Stimulated activated CD4-positive, alpha-beta T cell treated with anti-CD3 and anti-CD28 coated beads, Interleukin-15, amount 100 ng/mL, for 24 hours (primary cell): ENCODE measurements at regions not wholly inside any gene's neighbourhood (a gene's known extent, or its start where the extent isn't known, plus 50 kb on each side); places are given as distances from the start of the nearest gene placed in this dataset.
"Not testable (repeated sequence)": the region's sequence is repeated elsewhere in the genome, so short reads cannot be mapped to it uniquely, and the experiment has no call there.

Source experiments
- DNase-seq: peaks from one replicate; pipeline ENCODE4 v3.0.0-alpha.2; 2020

DNA sequence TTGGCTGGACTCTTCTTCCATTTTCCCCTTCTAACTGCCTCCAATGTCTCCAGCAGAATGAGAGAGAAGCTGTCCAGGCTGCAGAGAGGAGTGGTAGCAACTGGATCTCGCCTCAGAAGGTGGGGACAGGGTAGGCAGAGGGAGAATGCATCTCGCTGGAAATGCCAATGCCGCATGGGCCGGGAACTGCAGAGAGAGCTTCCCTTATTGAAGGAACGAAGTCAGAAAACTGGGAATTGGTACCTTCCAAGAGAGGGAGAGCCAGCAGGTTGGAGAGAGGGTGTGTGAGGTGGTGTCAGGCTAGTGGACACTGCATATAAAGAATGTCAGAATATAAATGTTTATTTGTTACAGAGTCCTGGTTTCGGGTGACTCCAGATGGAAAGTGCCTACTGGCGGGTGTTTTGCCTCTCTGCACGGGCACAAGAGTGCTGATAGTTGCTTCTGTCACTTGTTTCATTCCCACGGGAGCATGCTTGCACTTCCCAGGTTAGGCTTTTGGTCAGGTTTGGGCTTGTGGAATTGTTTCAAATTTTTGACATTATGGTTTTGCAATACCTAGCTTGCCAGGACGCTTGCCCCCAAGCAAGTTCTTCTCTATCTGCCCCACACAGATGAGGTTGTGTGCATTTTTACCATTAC lies 156.8 kb upstream of the STS start:
- DNase-seq: no peak

DNA sequence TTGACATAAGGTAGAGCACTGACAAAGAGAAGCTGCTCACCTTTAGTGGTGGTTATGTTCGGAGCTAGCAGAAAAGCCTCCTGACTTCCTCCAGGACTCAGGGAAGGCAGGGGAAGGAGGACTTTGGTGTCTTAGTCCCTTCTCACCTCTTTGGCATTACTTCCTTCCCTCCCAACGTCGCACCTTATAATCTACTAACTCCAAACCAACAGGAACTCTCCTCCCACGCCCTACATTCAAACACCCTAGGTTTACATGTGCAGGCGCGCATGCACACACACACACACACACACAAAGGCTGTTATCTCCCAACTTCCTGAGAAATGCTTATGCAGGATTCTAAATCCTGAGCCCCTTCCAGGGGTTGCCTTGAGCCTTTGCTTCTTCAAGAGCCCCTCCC lies 157.7 kb upstream of the STS start:
- no peak for DNase-seq

DNA sequence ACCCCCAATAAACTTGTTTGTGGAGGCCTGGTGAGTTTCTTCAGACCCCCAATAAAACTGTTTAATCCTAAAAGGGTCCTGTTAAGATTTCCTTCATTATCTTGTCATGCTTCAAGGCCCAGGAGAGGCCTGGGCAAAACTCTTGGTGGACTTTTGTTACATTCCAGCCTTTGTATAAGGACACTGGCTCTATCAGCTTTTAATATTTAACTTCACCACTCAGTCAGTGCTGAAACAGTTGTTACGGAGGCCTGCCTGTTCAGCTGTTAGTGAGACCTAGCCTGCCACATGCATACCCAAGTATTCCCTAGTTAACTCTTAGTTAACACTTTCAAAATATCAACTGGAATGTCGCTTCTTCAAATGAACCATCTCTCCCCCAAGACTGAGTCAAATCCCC lies 158.8 kb upstream of the STS start:
- DNase-seq: not testable (repeated sequence)

DNA sequence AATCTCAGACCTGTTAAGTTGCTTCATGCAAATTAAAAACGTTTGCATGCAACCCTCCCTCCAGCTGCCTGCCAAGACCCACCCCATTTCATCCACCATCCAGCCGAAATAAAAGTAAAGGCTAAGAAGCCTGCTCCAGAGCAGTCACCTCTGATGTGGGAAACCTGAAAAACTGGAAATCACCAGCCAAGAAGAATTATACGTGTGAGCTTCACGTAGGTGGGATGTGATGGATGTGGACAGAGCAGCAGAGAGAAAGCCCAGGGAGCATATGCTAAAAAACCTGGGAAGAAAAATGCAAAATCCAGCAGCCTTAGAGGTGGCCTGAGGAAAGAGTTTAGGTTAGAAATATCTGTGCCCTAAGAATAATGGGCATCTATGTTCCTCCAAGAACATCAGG lies 160.6 kb upstream of the STS start:
- DNase-seq: no peak

DNA sequence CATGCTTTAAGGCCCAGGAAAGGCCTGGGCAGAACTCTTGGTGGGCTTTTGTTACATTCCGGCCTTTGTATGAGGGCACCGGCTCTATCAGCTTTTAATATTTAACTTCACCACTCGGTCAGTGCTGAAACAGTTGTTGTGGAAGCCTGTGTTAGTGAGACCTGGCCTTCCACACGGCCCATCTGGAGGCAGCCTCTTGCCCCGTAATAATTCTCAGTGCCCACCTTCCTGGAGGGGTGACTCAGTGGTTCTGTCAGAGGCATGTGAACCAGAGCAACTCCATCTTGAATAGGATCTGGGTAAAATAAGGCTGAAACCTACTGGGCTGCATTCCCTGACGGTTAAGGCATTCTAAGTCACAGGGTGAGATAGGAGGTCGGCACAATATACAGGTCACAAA lies 162.0 kb upstream of the STS start:
- DNase-seq: no peak

DNA sequence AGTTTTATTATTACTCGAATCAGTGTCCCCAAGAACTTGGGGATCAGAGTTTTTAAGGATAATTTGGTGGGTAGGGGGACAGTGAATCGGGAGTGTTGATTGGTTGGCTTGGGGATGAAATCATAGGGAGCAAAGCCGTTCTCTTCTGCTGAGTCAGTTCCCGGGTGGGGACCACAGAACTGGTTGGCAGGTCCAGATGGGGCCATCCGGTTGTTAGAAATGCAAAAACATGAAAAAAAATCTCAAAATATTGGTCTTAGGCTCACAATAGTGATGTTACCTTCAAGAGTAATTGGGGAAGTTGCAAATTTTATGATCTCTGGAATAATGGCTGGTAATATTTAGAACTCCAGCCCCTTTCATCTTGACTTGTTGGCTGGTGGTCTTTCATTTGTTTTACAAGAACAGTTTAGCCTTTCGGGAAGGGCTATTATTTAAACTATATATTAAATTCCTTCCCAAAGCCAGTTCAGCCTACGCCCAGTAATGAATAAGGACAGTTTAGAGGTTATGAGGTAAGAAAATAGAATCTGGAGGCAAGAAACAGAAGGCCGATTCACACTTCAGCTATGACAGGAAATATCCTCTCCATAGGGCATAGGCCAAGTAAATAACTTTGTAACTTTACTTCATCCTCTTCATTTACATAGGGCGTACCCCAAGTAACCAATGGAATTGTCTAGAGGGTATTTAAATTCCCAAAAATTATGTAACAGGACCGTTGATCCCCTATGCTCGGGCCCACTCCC lies 164.1 kb upstream of the STS start:
- no peak for DNase-seq

DNA sequence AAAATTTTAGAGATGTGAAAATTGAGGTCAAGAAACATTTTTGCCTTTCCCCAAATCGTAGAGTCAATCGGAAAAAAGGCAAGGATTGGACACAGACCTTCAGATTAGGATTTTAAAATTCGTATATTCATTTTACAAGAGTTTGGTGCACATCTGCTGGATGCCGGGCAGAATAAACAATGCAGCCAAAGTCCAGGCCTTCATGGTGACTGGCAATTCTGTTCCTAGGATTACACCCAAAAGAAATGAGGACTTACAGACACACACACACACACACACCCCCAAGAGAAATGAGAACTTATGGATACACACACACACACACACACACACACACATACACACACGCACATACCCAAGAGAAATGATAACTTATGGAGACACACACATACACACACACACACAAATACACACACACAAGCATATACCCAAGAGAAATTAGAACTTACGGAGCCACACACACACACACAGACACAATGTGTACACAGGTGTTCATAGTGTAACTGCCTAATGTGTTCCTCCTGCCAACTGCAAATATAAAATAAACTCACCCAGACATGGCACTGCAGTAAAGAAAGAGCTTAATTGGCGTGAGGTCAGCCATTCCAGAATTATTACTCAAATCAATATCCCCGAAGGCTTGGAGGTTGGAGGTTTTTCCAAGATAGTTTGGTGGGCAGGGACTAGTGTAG lies 165.7 kb upstream of the STS start:
- DNase-seq: no peak

DNA sequence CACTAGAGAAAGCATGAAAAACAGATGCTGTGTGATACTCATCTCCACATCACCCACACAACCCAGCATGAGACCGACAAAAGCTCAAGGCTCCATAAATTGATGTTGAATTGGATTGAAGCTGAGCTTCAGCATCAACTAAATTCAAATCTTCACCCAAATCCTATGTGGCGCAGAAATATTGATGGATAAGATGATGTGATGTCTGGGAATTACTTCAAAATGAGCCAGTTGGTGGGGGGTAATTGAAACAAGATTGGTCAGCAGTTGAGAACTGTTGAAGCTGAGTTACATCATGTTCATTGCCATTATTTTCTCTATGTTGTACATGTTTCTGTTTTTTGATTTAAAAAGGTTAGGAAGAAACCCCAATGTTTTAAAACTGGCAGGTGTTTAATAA lies 166.5 kb upstream of the STS start:
- DNase-seq: no peak

DNA sequence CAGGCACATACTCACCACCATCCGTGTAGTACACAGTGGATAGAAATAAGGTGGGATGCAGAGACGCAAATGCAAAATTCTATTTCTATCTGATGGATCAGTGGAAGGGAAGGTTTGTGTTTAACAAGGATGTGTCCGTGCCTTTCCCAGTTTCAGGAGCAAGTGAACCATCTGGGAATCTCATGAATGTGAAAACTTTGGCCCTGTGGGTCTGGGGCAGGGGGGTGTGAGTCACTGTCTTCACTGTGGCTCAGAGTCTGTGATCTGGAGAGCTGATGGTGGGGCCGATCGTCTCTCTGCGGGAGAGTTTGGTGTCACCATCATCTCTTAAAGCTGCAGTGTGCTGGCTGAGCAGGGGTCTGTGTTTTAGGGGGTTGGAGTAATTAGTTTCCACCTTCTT lies 179.3 kb upstream of the STS start:
- no peak for DNase-seq

DNA sequence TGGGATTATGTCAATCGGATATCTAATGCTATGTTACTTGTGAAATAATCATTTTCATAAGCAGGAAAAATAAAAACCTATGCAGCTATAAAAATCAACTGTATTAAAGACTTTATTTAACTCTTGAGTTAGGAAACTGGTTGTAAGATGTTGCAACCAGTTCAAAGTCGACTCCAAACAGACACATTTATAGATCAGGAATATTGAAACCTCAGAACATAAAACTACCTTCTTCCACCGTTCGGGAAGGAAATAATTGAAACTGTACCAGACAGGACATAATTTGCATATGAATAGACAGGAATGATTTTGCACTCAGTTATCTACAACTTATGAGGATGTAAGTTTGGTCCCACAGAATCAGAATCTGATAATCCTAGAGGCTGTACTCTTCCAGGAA lies 181.8 kb upstream of the STS start:
- no peak for DNase-seq

DNA sequence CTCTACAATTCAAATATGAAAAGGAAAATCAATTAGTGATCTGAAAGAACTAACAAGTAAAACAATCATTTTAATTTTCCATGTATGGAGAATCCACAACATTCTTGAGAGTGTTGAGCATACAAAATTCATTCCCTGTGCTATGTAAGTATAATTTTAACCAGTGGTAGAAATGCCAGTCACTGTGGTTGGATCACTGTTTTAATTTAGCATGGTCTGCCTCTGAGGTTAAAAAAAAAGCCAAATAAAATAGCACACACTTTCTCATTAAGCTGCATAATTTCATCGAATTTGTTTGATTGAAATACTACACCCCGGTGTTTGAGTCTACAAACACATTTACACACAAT lies 185.5 kb upstream of the STS start:
- DNase-seq: no peak

DNA sequence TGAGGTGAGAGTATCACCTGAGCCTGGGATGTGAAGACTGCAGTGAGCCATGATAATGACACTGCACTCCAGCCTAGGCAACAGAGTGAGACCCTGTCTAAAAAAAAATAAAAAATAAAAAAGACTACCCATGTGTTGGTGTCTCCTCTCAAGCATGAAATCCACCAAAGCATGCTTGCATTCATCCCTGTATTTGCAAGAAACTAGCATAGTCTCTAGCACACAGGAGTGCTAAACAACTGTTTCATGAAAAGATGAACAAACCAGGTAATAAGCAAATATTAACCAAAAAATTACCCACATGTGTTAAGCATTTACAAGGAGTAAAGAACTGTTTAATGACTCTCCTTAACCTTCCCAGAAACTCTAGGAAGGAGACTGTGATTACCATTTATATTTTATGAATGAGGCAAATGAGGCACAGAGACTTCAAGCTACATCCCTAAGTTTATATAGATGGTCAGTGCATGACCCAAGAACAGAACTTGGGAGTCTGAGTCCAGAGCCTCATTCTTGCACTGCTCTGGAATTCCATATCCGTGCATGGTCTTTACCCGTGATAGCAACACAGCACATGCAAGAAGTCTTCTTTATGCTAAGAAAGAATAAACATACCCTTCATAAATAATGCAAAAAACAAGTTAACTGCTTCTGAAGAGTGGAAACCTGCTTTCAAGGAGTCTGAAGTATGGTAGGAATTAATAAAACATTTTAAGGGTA lies 186.1 kb upstream of the STS start:
- no peak for DNase-seq

DNA sequence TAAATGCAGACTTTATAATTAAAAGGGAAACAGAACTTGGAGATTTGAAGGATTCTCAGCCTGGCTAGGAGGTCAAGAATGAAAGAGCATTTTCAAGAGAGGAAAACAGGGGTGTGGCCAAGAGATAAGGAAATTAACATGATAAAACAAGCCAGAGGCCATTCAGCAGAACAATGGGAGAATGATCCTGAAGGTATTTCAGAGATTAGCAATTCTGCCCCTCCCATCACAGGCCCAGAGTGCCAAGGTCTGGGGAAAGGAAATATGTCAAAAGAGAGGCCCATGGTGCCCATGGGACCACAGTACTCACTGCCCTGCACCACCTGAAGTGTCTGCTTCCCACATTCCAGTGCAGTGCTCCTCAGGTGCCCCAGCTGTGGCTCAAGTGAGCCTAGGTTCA lies 188.5 kb upstream of the STS start:
- no peak for DNase-seq

DNA sequence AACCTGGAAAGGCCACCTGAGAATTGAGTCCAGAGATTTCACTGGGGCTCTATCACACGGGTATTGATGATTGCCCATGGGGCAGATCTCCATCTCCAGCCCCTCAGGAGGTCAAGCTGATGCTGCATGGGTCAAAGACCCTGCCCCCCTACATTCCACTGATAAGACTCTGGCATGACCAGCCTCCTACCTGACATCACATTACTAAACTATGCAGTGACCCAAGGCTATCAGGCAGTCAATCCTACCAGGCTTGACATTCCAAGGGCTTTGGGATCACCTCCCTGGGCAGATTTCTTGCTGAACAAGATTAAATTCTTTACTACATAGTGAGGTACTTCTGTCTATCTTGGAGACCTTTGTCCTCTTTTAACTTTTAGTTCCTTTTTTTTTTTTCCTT lies 192.7 kb upstream of the STS start:
- DNase-seq: no peak

DNA sequence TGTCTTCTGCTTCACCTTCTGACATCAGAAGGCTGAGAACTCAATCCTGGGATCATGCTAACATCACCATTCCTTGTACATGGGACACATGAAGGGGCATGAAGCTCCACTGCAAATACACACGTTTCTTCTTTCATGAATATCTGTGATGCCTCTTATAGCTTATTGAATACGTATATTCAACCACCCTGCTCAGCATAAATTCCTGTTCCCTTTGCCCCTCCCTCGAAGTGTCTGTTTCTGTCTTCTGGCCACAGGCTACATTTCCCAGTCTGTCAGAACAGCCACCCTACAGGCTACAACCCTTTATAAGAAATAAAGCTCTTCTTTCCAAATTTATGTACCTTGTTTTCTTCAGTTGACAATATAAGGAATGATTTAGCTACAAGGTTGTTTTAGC lies 201.3 kb upstream of the STS start:
- no peak for DNase-seq

DNA sequence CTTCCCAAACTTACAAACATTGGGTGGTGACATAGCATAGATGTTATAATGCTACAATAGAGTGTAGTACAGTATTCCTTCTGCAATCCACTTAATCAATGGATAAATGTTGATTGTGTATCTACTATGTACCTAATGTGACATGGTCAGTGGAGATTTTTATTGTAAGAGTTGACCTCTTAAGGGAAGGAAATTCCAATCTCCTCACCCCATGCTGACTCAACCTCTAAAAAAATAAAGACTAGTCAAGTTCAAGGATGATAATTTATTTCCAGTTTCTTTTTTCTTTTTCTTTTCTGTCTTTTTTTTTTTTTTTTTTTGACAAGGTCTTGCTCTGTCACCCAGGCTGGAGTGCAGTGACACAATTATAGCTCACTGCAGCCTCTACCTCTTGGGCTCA lies 206.5 kb upstream of the STS start:
- no peak for DNase-seq

DNA sequence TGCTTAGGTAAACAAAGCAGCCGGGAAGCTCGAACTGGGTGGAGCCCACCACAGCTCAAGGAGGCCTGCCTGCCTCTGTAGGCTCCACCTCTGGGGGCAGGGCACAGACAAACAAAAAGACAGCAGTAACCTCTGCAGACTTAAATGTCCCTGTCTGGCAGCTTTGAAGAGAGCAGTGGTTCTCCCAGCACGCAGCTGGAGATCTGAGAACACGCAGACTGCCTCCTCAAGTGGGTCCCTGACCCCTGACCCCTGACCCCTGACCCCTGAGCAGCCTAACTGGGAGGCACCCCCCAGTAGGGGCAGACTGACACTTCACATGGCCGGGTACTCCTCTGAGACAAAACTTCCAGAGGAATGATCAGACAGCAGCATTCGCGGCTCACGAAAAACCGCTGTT lies 214.6 kb upstream of the STS start:
- not testable (repeated sequence) for DNase-seq

DNA sequence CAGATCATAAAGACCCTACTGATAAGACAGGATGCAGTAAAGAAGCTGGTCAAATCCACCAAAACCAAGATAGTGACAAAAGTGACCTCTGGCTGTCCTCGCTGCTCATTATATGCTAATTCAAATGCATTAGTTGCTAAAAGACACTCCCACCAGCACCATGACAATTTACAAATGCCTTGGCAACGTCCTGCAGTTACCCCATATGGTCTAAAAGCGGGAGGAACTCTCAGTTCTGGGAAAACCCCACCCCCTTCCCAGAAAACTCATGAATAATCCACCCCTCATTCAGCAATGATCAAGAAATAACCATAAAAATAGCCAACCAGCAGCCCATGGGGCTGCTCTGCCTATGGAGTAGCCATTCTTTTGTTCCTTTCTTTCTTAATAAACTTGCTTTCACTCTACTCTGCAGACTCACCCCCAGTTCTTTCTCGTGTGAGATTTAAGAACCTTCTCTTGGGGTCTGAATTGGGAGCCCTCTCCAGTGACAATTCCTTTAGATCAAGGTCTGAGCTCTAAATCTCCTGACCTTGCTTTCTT lies 217.1 kb upstream of the STS start:
- DNase-seq: no peak

DNA sequence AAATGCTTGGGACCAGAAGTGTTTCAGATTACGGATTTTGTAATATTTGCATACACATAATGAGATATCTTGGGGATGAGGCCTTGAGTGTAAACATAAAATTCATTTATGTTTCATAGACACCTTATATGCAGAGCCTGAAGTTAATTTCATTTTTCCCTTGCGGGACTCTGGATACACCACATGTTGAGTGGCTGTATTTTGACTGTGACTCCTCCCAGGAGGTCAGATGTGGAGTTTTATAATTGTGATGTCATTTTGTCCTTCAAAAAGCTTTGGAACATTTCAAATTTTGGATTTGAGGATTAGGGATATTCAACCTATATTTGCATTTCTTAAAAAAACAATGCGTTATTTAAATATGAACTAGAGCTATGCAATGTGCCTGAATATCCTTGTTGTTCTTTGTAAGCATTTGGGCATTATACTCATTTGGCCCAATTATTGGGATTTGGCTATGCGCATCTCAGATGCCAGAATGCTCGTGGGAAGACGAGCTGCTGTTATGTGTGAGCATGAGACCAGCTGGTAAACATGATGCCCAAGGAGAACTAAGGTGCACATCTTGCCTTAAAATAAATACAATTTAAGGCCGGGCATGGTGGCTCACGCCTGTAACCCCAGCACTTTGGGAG lies 223.0 kb upstream of the STS start:
- DNase-seq: no peak

DNA sequence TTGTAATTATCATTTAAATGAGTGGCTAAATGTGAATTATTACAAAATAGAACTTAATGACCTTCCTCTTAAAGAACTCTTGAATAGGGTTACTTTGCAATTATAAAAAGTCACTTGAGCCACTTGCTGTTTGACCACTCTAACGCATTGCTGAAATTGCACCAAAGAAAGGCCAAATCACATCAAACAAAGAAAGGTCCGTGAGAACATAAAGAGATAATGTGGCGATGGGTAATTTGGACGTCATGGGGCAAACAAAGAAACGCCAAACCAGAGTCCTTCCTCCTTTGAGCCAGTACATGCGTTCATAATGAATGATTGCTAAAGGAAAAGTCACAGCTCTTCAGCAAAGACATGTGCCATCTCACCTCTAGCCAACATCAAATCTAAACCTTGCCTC lies 229.8 kb upstream of the STS start:
- DNase-seq: no peak

DNA sequence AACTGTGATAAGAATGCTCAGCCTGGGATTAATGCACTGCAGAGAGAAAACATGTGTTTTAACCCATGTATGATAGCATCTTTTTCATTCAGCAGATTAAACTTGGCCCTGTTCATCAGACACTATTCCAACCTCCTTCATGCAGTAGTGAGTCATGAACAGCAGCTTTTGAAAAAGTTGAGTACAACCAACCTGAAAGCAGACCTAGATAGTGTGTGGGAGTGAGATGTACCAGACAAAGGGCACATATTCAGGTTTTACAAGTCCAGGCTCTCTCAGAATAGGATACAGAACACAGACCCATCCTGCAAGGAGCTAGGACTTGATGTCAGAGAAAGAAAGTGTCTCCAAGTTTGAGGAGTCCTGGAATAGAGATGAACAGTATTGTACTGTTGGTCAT lies 237.3 kb upstream of the STS start:
- DNase-seq: no peak

DNA sequence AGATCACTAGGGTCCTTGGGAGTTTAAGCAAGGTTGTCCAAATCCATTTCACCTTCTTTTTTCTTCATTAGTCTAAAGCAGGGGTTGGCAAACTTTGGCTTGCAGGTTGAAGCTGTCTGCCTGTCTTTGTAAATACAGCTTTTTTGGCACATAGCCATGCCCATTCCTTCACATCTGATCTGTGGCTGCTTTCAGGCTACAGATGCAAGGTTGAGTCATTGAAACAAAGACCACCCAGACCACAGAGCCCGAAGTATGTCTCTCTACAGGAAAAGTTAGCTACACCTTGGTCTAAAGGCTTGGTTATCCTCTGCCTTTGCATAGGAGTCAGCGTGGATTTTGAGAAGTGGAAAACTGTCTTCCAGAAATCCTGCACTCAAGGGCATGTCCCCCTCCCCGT lies 238.1 kb upstream of the STS start:
- DNase-seq: no peak

DNA sequence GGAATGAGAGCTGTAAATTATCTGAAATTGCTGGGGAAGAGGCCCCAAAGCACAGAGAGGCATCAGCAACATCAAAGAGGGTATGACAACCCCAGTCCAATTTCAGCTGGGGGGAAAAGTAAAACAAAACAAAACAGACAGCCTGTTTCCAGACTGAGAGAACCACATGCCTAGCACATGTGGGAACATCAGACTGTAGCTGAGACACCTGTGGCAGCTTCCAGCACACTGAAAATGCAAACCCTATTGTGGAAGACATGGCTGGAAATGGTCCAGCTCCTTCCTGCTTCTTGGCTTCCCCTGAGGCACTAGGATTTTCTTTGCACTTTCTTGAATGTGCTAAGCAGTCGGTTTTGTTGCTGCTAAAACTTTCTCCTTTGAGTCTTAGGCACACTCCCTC lies 240.9 kb upstream of the STS start:
- DNase-seq: no peak
